DMS114 treated with DMSO at 0.1 percent for 48 hours (cell line): ENCODE measurements at regions not wholly inside any gene's neighbourhood (a gene's known extent, or its start where the extent isn't known, plus 50 kb on each side); places are given as distances from the start of the nearest gene placed in this dataset.

Experiments used
- DNase-seq: peaks from one replicate; lab custom pipeline; 2025; ENCODE audit not compliant: unreplicated experiment; lab: John Stamatoyannopoulos, UW

GRCh38 chr12:59007620-59008019, 87.3 kb upstream of the LRIG3 start:
- DNase-seq = no peak

GRCh38 chr12:59005193-59005955, 85.1 kb upstream of the LRIG3 start:
- DNase-seq = no peak

GRCh38 chr12:59004456-59004855, 84.2 kb upstream of the LRIG3 start:
- DNase-seq = no peak

- no peak for DNase-seq
Measured at GRCh38 chr12:58995666-58996363, 75.5 kb upstream of the LRIG3 start.

- no peak for DNase-seq
Measured at GRCh38 chr12:58988643-58989344, 68.5 kb upstream of the LRIG3 start.

- no peak for DNase-seq
Measured at GRCh38 chr12:58981961-58982360, 61.7 kb upstream of the LRIG3 start.

GRCh38 chr12:58980768-58981167, 60.5 kb upstream of the LRIG3 start:
- no peak for DNase-seq

- DNase-seq = no peak
Measured at GRCh38 chr12:58978717-58979116, 58.4 kb upstream of the LRIG3 start.

- no peak for DNase-seq
Measured at GRCh38 chr12:58977476-58977875, 57.2 kb upstream of the LRIG3 start.

GRCh38 chr12:58976146-58976545, 55.8 kb upstream of the LRIG3 start:
- no peak for DNase-seq
